ENCODE measurements at regions not wholly inside any gene's neighbourhood (a gene's known extent, or its start where the extent isn't known, plus 50 kb on each side); places are given as distances from the start of the nearest gene placed in this dataset.

DNA sequence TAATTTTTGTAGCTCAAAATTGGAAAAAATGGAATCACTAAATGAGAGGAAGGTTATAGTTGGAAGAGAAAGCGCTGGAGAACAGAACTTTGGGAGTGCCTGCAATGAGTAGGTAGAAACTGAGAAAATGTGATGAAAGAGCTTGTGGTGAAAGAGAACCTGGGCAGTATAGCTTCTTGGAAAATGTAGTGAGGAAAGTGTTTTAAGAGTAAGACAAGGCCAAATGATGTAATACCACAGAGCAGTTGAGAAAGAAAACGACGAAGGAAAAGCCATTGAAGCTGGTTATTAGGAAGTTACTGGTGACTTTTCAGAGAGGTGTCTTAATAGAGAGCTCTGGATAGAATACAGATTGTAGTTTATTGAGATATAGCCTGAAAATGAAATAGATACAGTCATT is 255.3 kb downstream of the AEBP2 start:
- no peaks in the 10 kb centered on the region for H3K9me3 ChIP-seq
- TF ChIP-seq POLR2AphosphoS5 (IDR thresholded peaks at IDR 0.05) (no peak), POLR2A (IDR thresholded peaks at IDR 0.05) (no peak), EP300 (IDR thresholded peaks at IDR 0.05) (no peak)
- TF ChIP-seq, protein P1, sequence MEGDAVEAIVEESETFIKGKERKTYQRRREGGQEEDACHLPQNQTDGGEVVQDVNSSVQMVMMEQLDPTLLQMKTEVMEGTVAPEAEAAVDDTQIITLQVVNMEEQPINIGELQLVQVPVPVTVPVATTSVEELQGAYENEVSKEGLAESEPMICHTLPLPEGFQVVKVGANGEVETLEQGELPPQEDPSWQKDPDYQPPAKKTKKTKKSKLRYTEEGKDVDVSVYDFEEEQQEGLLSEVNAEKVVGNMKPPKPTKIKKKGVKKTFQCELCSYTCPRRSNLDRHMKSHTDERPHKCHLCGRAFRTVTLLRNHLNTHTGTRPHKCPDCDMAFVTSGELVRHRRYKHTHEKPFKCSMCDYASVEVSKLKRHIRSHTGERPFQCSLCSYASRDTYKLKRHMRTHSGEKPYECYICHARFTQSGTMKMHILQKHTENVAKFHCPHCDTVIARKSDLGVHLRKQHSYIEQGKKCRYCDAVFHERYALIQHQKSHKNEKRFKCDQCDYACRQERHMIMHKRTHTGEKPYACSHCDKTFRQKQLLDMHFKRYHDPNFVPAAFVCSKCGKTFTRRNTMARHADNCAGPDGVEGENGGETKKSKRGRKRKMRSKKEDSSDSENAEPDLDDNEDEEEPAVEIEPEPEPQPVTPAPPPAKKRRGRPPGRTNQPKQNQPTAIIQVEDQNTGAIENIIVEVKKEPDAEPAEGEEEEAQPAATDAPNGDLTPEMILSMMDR (IDR thresholded peaks at IDR 0.05) = no peak
- no peaks in the 10 kb centered on the region for H3K36me3 ChIP-seq
- H3K27me3 ChIP-seq = no peaks in the 10 kb centered on the region
- no peak for DNase-seq
- 70 to 82% methylated on average over 3 of the region's 3 CpGs for WGBS, 2 donors
- no peak overlapping the region for H3K4me3 ChIP-seq
- intact Hi-C loops (cut with DNase I) = no loop called here
- no peaks in the 10 kb centered on the region for H3K4me1 ChIP-seq
- no peak overlapping the region for H3K27ac ChIP-seq

DNA sequence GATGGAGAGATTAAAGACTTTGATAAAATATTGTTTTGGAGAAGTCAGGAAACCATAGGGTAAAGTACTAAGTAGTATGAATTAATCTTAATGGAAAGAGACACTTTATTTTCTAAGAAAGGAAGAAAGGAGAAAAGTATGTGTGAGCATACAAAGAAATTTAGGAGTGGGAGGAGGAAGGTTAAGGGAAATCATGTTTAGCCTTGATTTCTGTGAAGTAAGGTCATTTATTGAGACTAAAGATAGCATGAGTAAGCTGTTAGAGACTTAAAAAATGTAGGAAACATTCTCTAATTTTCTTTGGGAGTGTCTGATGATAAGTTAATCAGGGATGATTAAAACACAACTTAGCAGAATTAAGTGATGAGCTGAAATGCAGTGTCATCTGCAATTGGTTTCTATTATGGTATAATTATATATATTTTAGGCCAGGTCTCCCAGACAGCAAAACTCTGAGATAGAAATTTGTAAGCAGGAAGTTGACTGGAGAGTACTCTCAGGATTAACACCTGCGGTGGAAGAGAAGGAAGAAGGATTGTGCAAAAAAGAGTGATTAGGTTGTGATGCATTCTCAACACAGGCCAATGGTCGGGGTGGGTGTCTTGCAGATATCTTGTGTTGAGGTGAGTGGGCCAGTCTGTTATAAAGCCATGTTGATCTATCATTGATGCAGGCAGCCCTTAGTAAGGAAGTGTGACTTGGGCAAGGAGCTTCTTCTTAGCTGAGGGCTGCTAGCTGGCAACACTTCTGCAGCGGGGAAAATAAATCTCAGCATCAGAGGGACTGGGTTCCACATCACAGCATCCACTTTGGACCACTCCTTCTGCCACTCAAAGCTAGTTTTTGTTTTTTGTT is 256.2 kb downstream of the AEBP2 start:
- 66 to 72% methylated on average over 3 of the region's 3 CpGs for WGBS, 2 donors
- no peaks in the 10 kb centered on the region for H3K9me3 ChIP-seq
- H3K36me3 ChIP-seq = no peaks in the 10 kb centered on the region
- no peaks in the 10 kb centered on the region for H3K4me1 ChIP-seq
- H3K27ac ChIP-seq = no peak overlapping the region
- intact Hi-C loops (cut with DNase I) = no loop called here
- no peak overlapping the region for H3K4me3 ChIP-seq
- no peaks in the 10 kb centered on the region for H3K27me3 ChIP-seq
- no peak for DNase-seq
- no peak for TF ChIP-seq POLR2AphosphoS5 (IDR thresholded peaks at IDR 0.05)
- TF ChIP-seq, protein P1 (IDR thresholded peaks at IDR 0.05) = no peak
- TF ChIP-seq POLR2A (IDR thresholded peaks at IDR 0.05) = no peak
- TF ChIP-seq EP300 (IDR thresholded peaks at IDR 0.05) = no peak

DNA sequence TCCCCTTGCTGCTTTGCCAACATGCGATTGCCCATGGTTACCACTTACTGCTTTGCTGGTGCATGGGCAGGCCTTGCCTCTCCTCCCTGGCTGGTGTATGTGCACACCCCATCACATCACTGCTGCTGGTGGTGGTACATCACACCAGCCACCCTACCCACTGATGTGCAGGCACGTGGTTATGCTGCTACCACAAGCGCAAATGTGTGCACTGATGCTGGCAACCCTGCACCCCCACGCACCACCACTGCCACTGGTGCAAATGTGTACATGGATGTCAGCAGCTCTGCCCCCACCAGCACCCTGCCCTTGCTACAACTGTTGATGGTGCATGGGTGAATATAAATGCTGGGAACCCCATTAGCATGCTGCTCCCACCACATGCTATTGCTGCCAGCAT is 261.7 kb downstream of the AEBP2 start:
- 92 to 94% methylated on average over 4 of the region's 4 CpGs for WGBS, 2 donors
- H3K4me3 ChIP-seq = no peak overlapping the region
- TF ChIP-seq POLR2A (IDR thresholded peaks at IDR 0.05) (no peak), EP300 (IDR thresholded peaks at IDR 0.05) (no peak), POLR2AphosphoS5 (IDR thresholded peaks at IDR 0.05) (no peak)
- TF ChIP-seq, protein P1 (IDR thresholded peaks at IDR 0.05) = no peak
- no peak overlapping the region for H3K27ac ChIP-seq
- H3K27me3 ChIP-seq = no peaks in the 10 kb centered on the region
- H3K9me3 ChIP-seq = peaks cover 0 to 8% (median 1%) of the 10 kb centered on the region in 4 donors
- no peaks in the 10 kb centered on the region for H3K36me3 ChIP-seq
- intact Hi-C loops (cut with DNase I) = no loop called here
- no peak for DNase-seq
- no peaks in the 10 kb centered on the region for H3K4me1 ChIP-seq

DNA sequence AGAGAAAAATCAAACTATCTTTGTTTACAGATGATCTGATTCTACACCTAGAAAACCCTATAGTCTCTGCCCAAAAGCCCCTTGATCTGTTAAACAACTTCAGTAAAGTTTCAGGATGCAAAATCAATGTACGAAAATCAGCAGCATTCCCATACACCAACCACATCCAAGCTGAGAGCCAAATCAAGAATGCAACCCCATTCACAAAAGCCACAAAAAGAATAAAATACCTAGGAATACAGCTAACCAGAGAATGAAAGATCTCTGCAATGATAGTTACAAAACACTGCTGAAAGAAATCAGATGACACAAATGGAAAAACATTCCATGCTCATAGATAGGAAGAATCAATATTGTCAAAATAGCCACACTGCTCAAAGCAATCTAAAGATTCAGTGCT is 265.7 kb downstream of the AEBP2 start:
- intact Hi-C loops (cut with DNase I) = no loop called here
- no peak overlapping the region for H3K27ac ChIP-seq
- TF ChIP-seq POLR2AphosphoS5 (IDR thresholded peaks at IDR 0.05) = no peak
- TF ChIP-seq POLR2A (IDR thresholded peaks at IDR 0.05) = no peak
- no peak for TF ChIP-seq EP300 (IDR thresholded peaks at IDR 0.05)
- TF ChIP-seq, protein P1 (IDR thresholded peaks at IDR 0.05) = no peak
- no peak for DNase-seq
- peaks cover 0 to 8% (median 3%) of the 10 kb centered on the region in 4 donors for H3K9me3 ChIP-seq
- H3K4me1 ChIP-seq = peaks cover 0 to 5% (median 3%) of the 10 kb centered on the region in 4 donors
- H3K27me3 ChIP-seq = no peaks in the 10 kb centered on the region
- WGBS, 2 donors = 90 to 91% methylated on average over 1 of the region's 1 CpG
- no peaks in the 10 kb centered on the region for H3K36me3 ChIP-seq
- H3K4me3 ChIP-seq = no peak overlapping the region

Measured in sigmoid colon (tissue), 6 donors.